Head of caudate nucleus (tissue), 42 donors: ENCODE measurements at regions not wholly inside any gene's neighbourhood (a gene's known extent, or its start where the extent isn't known, plus 50 kb on each side); places are given as distances from the start of the nearest gene placed in this dataset.
A peak's percentile ranks its signal among the peaks of the same experiment; 100 is the strongest.

Experiments used
- DNase-seq, 42 donors: peaks; one replicate each; pipeline versions ENCODE4 v3.0.0 to v3.0.0-alpha.2; 2020 to 2021; ENCODE audit warnings: mixed read lengths in 7 of 42
- intact Hi-C: fragments of 100-400 bp; cut with DNase I; formaldehyde crosslinking; loops from one replicate; pipeline ENCODE4 v1.15.0; 2022

DNA sequence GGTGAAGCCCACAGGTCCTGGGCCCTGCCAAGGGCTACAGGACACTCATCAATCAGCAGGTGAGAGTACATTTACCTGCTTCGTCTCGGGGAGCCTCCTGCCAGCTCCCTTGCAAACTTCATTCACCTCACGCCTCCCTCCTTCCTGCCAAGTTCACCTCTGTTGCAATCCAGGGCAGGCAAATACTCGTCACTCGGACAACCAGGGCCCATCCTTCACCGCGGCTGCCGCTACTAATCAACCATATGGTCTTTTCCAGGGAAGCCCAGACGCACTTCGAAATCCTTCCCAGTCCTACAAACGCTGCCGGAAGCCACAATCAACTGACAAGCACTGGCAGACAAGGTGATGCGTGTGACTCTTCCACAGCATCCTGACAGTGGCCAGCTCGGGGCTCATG, 200.7 kb upstream of the NSMCE3 start:
- intact Hi-C loops = no loop called here
- no peak for DNase-seq

DNA sequence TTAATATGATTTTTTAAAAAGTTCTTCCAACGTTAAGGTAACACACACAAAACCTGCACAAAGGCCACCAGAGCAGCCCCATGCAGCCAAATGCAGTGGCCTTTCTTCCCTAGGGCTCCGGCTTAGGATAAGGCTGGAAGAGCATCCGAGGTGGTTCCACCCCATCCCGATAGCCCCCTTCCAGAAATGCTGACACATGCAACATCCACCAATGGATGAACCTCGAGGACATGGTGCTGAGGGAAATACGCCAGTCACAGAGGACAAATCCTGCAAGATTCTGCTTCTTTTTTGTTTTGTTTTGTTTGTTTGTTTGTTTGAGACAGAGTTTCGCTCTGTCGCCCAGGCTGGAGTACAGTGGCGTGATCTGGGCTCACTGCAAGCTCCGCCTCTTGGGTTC, 199.3 kb upstream of the NSMCE3 start:
- DNase-seq = no peak

DNA sequence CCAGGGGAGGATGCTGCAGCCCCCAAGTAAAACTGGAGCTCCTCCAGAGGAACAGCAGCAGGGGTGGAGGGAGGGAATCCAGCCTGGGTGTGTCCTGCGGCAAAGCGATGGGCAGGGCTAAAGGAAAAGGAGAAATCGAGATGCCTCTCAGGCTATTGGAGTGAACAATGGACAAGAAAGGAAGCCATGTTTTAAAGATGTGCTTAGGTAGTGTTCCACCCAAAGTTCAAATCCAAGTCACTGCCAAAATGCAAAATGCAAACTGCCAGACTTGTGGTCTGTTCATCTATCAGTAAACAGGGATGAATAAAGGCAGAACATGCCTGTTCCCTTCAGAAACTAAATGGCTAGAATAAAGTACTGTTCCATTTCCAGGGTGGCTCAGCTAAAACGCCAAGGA, 197.5 kb upstream of the NSMCE3 start:
- DNase-seq = no peak
- intact Hi-C loops = no loop called here

More for the DNA sequence above, 199.3 kb upstream of the NSMCE3 start:
- intact Hi-C loops = no loop called here

DNA sequence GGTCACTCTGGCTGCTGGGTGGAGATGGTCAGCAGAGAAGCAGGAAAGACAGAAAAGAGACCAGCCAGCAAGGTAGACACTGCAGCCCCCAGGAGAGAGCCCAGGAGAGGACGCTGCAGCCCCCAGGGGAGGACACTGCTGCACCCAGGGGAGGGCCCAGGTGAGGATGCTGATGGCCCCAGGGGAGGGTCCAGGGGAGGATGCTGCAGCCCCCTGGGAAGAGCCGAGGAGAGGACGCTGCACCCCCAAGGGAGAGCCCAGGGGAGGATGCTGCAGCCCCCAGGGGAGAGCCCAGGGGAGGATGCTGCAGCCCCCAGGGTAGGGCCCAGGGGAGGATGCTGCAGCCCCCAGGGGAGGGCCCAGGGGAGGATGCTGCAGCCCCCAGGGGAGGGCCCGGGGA, 196.7 kb upstream of the NSMCE3 start:
- intact Hi-C loops = no loop called here
- DNase-seq = no peak

DNA sequence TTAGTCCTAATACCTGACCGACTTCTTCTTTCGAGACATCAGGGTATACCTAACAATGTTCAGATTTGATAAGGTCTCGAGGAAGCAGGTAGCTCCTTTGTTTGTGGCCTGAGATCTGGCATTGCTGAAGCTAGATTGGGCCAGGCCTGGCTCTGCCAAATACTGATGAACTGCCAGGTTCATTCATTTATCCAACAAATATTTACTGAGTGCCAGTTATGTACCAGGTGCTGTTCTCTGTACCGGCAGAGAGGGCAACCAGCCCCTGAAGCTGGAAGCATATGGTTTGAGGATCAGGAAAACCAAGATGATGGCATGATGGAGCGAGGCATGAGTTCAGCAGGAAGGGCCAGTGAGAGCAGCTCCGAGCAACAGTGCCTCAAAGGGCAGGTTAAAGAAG, 196.2 kb upstream of the NSMCE3 start:
- no peak for DNase-seq
- intact Hi-C loops = no loop called here

DNA sequence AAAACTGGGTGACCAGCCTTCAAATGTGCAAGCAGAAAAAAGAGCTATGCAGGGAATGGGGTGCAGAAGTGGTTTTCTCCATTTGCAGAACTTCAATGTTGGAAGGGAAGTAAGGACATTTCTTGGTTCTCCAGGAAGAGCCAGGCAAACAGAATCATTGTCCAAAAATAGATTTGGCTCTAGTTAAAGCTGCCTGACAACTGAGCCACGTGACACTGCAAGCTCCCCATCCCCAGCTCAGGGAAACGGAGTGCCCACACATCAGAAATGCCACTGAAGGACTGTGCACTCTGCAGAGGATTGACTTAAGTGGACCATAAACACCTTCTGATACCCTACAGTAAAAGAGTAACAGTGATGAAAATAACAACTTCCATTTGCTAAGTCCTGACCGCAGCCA, 195.6 kb upstream of the NSMCE3 start:
- intact Hi-C loops = no loop called here
- DNase-seq = no peak

DNA sequence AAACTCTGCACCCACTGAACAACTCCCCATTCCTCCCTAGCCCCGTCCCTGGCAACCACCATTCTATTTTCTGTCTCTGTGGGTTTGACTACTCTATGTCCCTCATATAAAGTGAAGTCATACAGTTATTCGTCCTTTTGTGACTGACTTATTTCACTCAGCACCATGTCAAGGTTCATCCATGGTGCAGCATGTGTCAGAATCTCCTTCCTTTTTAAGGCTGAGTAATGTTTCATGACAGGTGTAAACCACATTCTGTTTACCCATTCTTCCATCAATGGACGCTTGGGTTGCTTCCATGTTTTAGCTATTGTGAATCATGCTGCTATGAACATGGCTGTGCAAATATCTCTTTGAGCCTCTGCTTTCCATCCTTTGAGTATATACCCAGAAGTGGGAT, 192.3 kb upstream of the NSMCE3 start:
- intact Hi-C loops = no loop called here
- DNase-seq = no peak

DNA sequence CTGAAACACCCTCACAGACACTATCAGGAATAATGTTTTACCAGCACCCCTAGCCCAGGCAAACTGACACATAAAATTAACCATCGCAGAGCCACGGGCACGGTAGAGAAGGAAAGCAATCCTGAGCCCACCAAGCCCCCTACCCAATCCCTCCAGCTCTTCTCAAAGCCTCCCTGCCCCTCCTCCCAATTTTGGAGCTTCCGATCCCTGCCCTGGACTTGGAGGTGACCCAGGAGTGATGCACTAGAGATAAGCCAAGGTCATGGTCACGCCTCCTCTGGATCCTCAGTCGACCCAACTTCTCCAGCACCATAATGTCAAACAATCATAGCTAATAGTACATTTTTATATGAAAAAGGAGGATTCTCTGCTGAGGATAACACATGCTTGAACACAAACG, 188.7 kb upstream of the NSMCE3 start:
- no peak for DNase-seq
- intact Hi-C loops = no loop called here

DNA sequence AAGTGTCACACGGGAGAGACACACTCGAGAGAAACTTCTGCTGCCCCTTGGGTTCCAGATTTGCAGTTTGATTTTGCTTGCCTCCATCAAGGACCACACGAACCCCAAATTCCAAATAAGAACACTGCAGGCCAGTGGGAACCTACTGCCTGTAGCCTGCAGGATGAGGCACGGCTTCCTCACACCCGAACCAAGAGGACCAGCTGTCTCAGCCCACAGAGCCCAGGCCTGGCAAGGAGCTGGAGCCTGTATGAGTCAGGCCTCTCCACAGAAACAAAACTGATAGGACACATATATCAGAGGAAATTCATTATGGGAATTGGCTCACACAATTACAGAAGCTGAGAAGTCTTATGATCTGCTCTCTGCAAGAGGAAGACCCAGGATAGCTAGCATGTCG, 188.1 kb upstream of the NSMCE3 start:
- DNase-seq = no peak
- intact Hi-C loops = no loop called here

DNA sequence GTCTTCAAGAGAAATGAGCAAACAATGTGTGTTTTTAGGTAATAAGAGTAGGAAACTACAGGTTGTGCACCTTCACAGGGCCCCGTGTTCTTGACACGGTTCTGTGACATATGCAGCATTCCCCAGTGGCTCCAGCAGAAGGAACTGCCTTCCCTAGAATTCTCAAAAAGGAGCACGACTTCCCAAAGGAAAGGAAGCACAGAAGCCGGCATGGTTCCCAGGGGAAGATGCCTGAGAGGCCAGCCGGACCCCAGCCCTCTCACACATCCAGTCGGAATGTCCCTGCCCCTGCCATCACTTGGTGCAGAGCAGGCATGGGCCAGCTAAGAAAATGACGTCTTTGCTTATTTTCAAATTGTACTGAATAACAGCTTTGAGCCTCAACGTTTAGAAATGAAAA, 187.3 kb upstream of the NSMCE3 start:
- intact Hi-C loops = no loop called here
- DNase-seq = no peak

DNA sequence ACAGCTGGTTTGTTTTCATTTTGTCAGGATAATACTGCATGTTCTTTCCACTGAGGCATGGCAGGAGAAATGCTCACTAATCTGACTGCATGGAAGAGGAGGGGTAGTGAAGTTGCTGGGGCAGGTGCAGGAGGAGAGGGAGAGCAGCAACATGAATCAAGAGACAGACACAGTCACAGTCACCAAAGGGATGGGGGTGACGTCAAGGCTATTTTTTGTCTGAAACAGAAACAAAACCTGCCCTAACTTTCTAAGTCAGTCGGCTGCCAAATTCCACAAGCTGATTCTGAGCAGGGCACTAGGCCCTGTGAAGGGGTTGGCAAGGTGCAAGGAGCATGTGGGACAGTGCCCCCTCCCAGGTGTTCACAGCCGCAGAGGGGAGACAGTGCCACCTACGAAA, 186.6 kb upstream of the NSMCE3 start:
- DNase-seq = no peak
- intact Hi-C loops = no loop called here

DNA sequence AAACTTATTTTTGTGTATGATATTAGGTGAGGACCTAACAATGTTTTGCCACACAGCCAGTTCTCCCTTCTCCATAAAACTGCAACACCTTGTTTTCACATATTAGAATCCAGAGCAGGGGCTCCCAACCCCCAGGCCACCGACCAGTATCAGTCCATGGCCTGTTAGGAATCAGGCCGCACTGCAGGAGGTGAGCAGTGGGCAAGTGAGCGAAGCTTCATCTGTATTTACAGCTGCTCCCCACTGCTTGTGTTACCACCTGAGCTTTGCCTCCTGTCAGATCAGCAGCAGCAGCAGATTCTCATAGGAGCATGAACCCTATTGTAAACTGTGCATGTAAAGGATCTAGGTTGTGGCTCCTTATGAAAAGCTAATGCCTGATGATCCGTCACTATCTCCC, 185.9 kb upstream of the NSMCE3 start:
- no peak for DNase-seq
- intact Hi-C loops = no loop called here

DNA sequence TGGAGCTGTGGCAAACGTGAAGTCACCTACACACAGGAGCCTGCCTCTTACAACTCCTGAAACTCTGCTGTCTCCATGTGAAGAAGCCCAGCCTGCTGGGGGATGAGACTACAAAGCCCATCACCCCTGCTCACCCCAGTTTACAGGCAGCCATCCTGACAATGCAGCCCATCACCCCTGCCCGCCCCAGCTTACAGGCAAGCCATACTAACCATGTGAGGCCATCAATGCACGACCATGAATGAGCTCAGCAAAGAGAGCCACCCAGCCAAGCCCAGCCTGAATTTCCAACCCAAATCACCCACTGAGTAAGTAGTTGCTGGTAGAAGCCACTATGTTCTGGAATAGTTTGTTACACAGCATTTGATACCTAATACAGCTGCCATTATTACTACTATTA, 185.4 kb upstream of the NSMCE3 start:
- DNase-seq = no peak

DNA sequence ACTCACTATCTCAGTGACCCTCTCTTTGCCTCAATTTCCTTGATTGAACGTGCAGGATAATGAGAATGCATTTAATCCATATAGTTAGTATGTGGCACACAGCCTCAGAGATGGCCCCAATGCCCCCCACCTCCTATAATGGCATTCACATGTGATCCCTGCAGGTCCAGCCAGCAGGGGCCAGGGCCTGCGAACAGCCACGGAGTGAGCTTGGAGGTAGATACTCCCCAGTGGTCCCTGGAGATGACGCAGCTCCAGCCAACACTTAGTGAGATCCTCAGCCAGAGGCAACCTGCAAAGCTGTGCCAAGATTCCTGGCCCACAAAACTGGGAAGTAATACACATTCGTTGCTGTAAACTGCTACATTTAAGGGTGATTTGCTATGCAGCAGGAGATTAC, 184.9 kb upstream of the NSMCE3 start:
- intact Hi-C loops = no loop called here
- DNase-seq = no peak

More for the DNA sequence above, 185.4 kb upstream of the NSMCE3 start:
- intact Hi-C loops = no loop called here

DNA sequence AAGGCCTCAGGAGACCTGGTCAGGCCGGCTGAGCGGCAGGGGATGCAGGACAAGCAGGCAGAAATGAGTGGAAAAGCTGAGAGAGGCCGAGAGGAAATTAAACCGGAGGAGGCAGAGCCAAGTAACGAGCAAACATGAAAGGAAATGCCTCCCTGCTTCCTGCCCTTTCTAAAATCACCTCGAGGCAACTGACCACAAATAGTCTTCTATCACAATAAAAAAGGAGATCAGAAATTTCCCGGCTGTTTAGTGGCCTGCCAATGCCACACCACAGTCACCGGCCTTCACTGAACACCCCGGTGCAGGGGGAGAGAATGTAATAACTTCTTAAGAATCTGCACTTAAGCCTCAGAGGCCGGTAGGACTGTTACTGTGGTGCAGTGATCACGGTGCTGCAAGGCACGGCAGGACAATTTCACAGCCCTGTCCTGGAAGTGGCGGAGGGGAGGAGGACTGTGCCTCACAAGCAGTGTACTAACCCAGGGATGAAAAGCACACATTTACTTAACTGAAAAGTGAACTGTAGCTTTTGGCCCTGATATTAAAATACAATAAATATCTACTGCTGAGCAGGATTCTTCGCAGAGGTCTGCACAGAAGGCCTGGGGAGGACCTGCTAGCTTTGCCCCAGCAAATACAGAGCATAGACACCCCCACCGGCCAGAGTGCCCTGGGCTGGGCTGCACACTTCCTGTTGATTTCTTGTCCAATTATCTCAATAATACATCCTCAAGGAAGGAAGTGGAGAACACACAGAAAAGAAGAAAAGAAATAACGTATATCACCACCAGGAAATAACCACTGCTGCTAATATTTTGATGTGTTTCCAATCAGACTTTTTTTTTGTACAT, 183.5 kb upstream of the NSMCE3 start:
- intact Hi-C loops = no loop called here
- no peak for DNase-seq

DNA sequence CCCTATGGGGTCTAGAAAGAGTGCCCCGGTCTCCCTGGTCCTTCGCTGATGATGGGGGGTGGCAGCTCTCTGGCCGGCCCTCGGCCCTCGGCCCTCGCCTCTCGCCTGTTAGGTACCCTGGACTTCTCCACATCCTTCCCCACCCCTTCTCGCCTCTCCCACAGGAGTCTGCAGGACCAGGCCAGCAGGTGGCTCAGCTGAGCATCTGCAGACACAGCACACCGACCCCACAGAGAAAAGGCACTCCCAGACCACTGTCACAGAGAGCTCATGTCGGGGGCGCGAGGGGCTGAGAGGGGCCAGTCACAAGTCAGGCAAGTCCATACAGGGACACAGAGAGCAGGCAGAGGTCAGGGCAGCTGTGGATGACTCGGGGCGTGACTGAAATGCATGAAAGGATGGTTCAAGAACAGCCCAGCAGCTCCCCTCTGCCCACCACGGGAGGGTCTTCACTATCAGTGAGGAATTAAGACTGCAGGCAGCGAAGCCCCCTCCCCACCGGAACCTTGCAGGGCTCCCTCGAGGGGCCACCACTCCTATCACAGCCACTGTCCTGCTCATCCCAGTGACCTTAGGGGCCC, 181.7 kb upstream of the NSMCE3 start:
- peak in 1 of 42 donors; percentile 4 for DNase-seq

DNA sequence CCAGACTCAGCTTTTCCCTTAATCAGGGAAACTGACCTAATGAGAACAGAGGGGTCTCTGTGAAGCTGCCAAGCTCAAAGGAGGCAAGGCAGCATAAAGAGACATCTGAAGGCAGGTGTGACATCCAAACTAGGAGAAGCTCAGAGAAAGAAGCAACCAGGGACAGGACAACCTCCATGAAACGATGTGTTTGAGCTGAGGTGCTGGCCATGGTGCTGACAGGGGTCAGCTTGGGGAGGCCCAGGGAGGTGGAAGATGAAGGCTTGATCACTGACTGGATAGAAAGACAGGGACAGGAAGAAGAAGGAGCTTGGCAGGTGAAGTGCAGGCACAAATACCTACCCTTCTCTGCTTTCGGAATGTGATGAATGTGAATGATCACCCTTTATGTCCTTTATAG, 179.5 kb upstream of the NSMCE3 start:
- DNase-seq = no peak
- intact Hi-C loops = no loop called here

More for the DNA sequence above, 181.7 kb upstream of the NSMCE3 start:
- intact Hi-C loops = no loop called here

DNA sequence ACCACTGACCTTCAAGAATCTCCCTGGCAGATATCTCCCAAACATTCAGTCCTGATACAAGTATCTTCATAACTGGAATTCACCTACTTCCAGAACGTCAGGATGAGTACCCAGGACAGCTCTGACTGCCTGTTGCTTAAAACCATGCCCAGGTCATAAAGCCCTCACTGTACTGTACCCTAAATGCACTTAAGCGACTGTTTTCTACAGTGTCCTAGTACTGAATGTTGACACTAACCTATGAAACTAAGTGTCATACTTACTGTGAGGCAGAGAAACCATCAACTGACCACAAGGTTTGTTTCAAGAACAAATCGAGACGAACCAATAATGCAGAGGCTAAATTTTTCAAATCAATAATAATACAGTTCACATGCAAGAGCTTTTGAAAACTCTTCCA, 178.7 kb upstream of the NSMCE3 start:
- intact Hi-C loops = no loop called here
- no peak for DNase-seq

DNA sequence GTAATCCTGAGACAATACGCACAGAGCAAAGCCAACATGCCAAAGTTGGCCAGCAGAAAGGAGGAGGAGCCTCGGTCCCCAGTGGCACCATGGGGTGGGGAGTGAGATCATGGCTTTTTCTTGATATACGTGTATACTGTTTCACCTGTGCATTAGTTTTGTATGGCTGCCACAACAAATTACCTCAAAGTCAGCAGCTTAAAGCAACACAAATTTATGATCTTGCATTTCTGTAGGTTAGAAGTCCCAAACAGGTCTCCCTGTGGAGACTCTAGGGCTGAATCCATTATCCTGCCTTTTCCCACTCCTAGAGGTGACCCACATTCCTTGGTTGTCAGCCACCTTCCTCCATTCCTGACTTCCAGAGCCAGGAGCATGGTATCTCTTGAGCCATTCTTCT, 176.9 kb upstream of the NSMCE3 start:
- no peak for DNase-seq
- intact Hi-C loops = no loop called here

DNA sequence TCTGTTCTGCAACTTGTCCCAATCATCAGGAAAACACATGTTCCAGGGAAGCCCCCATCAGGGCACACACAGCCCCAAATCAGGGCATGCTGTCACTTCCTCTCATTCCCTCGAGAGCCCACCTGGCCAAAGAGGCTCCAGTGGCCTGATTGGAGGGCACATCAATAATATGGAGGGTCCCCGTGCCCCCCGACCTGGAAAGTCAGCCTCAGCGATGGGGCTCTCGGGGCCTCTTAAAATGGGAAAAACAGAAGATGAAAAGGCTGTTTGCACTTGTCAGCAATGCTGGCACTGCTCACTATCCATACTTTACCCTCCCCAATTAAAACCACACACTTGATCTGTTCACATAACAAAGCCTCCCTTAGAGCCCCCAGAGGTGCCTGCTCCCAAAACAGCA, 172.9 kb upstream of the NSMCE3 start:
- no peak for DNase-seq
- intact Hi-C loops = no loop called here

DNA sequence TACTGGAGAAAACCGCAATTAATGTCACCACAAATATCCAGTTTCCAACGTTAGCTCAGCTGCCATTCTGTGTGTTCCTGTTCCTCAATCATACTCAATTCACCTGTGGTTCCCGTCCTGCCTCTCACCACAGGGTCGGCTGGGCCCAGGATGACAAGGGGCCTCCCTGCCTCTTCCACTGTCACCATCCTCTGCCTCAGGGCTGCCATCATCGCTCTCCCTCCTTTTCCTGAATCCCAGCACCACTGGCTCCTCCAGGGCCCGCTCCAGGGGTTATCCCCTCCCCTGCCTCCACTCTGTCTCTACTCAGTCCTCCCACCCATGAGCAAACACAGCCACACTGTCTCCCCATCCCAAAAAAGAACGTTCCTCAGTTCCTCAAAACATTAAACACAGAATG, 170.9 kb upstream of the NSMCE3 start:
- no peak for DNase-seq
- intact Hi-C loops = no loop called here
